ENCODE measurements at regions not wholly inside any gene's neighbourhood (a gene's known extent, or its start where the extent isn't known, plus 50 kb on each side); places are given as distances from the start of the nearest gene placed in this dataset.

DNA sequence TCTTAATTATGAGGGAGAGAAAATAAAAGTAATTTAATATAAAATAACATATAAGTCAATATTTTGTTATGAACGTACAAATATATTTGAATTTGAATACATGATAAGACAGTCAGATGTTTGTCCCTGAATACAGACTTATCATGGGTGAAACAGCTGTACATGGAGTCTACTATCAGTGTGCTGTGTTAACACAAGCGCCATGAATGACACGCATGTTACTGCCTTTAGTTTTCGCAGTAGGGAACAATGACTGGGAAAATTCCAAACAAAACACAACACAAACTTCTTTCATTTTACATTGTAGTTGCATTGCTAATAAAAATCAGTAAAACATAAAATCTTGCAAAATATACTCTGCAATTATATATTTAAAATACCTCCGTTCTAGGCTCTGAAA is 108.6 kb downstream of the FBXO5 start (continued):
- TF ChIP-seq, protein P1, sequence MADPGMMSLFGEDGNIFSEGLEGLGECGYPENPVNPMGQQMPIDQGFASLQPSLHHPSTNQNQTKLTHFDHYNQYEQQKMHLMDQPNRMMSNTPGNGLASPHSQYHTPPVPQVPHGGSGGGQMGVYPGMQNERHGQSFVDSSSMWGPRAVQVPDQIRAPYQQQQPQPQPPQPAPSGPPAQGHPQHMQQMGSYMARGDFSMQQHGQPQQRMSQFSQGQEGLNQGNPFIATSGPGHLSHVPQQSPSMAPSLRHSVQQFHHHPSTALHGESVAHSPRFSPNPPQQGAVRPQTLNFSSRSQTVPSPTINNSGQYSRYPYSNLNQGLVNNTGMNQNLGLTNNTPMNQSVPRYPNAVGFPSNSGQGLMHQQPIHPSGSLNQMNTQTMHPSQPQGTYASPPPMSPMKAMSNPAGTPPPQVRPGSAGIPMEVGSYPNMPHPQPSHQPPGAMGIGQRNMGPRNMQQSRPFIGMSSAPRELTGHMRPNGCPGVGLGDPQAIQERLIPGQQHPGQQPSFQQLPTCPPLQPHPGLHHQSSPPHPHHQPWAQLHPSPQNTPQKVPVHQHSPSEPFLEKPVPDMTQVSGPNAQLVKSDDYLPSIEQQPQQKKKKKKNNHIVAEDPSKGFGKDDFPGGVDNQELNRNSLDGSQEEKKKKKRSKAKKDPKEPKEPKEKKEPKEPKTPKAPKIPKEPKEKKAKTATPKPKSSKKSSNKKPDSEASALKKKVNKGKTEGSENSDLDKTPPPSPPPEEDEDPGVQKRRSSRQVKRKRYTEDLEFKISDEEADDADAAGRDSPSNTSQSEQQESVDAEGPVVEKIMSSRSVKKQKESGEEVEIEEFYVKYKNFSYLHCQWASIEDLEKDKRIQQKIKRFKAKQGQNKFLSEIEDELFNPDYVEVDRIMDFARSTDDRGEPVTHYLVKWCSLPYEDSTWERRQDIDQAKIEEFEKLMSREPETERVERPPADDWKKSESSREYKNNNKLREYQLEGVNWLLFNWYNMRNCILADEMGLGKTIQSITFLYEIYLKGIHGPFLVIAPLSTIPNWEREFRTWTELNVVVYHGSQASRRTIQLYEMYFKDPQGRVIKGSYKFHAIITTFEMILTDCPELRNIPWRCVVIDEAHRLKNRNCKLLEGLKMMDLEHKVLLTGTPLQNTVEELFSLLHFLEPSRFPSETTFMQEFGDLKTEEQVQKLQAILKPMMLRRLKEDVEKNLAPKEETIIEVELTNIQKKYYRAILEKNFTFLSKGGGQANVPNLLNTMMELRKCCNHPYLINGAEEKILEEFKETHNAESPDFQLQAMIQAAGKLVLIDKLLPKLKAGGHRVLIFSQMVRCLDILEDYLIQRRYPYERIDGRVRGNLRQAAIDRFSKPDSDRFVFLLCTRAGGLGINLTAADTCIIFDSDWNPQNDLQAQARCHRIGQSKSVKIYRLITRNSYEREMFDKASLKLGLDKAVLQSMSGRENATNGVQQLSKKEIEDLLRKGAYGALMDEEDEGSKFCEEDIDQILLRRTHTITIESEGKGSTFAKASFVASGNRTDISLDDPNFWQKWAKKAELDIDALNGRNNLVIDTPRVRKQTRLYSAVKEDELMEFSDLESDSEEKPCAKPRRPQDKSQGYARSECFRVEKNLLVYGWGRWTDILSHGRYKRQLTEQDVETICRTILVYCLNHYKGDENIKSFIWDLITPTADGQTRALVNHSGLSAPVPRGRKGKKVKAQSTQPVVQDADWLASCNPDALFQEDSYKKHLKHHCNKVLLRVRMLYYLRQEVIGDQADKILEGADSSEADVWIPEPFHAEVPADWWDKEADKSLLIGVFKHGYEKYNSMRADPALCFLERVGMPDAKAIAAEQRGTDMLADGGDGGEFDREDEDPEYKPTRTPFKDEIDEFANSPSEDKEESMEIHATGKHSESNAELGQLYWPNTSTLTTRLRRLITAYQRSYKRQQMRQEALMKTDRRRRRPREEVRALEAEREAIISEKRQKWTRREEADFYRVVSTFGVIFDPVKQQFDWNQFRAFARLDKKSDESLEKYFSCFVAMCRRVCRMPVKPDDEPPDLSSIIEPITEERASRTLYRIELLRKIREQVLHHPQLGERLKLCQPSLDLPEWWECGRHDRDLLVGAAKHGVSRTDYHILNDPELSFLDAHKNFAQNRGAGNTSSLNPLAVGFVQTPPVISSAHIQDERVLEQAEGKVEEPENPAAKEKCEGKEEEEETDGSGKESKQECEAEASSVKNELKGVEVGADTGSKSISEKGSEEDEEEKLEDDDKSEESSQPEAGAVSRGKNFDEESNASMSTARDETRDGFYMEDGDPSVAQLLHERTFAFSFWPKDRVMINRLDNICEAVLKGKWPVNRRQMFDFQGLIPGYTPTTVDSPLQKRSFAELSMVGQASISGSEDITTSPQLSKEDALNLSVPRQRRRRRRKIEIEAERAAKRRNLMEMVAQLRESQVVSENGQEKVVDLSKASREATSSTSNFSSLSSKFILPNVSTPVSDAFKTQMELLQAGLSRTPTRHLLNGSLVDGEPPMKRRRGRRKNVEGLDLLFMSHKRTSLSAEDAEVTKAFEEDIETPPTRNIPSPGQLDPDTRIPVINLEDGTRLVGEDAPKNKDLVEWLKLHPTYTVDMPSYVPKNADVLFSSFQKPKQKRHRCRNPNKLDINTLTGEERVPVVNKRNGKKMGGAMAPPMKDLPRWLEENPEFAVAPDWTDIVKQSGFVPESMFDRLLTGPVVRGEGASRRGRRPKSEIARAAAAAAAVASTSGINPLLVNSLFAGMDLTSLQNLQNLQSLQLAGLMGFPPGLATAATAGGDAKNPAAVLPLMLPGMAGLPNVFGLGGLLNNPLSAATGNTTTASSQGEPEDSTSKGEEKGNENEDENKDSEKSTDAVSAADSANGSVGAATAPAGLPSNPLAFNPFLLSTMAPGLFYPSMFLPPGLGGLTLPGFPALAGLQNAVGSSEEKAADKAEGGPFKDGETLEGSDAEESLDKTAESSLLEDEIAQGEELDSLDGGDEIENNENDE (IDR thresholded peaks at IDR 0.05; ENCODE audit: insufficient replicate concordance, low read length): no peak
- TF ChIP-seq EGR1 (IDR thresholded peaks at IDR 0.05; ENCODE audit: borderline replicate concordance, low read depth, low read length) (no peak), JUND (IDR thresholded peaks at IDR 0.05; ENCODE audit: low read length) (no peak), SIN3A (conservative IDR thresholded peaks at IDR 0.05 in 1 of 2, IDR thresholded peaks at IDR 0.05 in 1 of 2; ENCODE audit: low read depth in 1 of 2, low read length in 2 of 2) (no peak)

All from H1 (cell line).